MCF 10A (cell line): ENCODE measurements at regions not wholly inside any gene's neighbourhood (a gene's known extent, or its start where the extent isn't known, plus 50 kb on each side); places are given as distances from the start of the nearest gene placed in this dataset.

Experiments
- BruUV-seq: library from RNA; stranded (reverse); fragments of 400-500 nt; replicated peaks from 2 replicates; lab custom pipeline; 2021; lab: Mats Ljungman, UMichigan
- CTCF ChIA-PET: fragments of 300-600 bp; sonication (Branson Sonifier 250); formaldehyde crosslinking; extraction: SDS; loops from one replicate; lab custom pipeline; 2021; ENCODE audit warnings: antibody characterized with exemption, inconsistent platforms; lab: Yijun Ruan, JAX
- POLR2A ChIA-PET: fragments of 300-600, 350-650 bp; sonication (Branson Sonifier 250); formaldehyde crosslinking; extraction: SDS; loops from one replicate; lab custom pipeline; 2020; ENCODE audit warnings: antibody characterized with exemption, inconsistent platforms; lab: Yijun Ruan, JAX
- DNase-seq: peaks from one replicate; pipeline ENCODE4 v3.0.0-alpha.2; 2018; ENCODE audit not compliant: unreplicated experiment
- H3K27ac Mint-ChIP-seq: one replicate; pipeline ENCODE4 v1.8.0; 2022; ENCODE audit warnings: mild to moderate bottlenecking, low read depth, mixed read lengths; ENCODE audit not compliant: unreplicated experiment
- H3K27me3 Mint-ChIP-seq: one replicate; pipeline ENCODE4 v1.8.0; 2022; ENCODE audit warnings: mixed read lengths; ENCODE audit not compliant: insufficient read depth, unreplicated experiment
- H3K36me3 Mint-ChIP-seq: one replicate; pipeline ENCODE4 v1.8.0; 2022; ENCODE audit warnings: mild to moderate bottlenecking, moderate library complexity, mixed read lengths; ENCODE audit not compliant: insufficient read depth, unreplicated experiment
- H3K4me1 Mint-ChIP-seq: one replicate; pipeline ENCODE4 v1.8.0; 2022; ENCODE audit warnings: mixed read lengths; ENCODE audit not compliant: insufficient read depth, unreplicated experiment
- H3K4me3 Mint-ChIP-seq: one replicate; pipeline ENCODE4 v1.8.0; 2022; ENCODE audit warnings: mild to moderate bottlenecking, moderate library complexity, mixed read lengths; ENCODE audit not compliant: unreplicated experiment
- H3K9me3 Mint-ChIP-seq: one replicate; pipeline ENCODE4 v1.8.0; 2022; ENCODE audit warnings: mixed read lengths; ENCODE audit not compliant: unreplicated experiment
- CTCF ChIP-seq: fragments of 200-600 bp; IDR thresholded peaks from one replicate; pipeline ENCODE4 v1.8.0; 2022; ENCODE audit warnings: antibody characterized with exemption, mild to moderate bottlenecking; ENCODE audit not compliant: unreplicated experiment
- intact Hi-C: fragments of 100-400 bp; cut with micrococcal nuclease; formaldehyde crosslinking; loops from 2 replicates; pipeline ENCODE4 v1.14.1; 2022

DNA sequence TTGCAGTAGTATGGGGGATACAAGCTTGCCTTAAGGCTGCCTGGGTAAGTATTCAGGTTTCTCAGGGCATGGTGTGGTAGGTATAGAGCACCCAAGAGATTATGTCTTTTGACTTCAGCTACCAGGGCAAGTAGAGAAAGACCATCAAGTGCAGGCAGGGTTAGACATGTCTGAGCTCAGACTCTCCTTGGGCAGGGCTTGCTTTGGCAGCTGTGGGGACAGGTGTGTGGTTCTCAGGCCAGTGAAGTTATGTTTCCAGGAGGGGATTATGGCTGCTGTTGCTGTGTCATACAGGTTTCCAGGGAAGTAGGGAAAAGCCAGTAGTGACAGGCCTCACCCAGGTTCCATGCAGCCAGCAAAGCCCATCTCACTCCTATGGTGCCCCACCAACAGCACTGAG lies 1040.4 kb downstream of the FLRT2 start:
- H3K27me3 Mint-ChIP-seq = no peaks in the 10 kb centered on the region
- no peak for DNase-seq
- no peak overlapping the region for H3K27ac Mint-ChIP-seq
- CTCF ChIA-PET = interaction anchor here (0.8 kb wide), 1 partner anchor 84 kb away, joined by 3 read pairs; no protein-coding TSS in a partner anchor
- no peak overlapping the region for H3K4me3 Mint-ChIP-seq
- POLR2A ChIA-PET = no interaction called here
- no peak for TF ChIP-seq CTCF
- peaks cover 6% of the 10 kb centered on the region for H3K4me1 Mint-ChIP-seq
- no peaks in the 10 kb centered on the region for H3K9me3 Mint-ChIP-seq
- H3K36me3 Mint-ChIP-seq = no peaks in the 10 kb centered on the region
- intact Hi-C loops = no loop called here
- BruUV-seq = no TSS peak

DNA sequence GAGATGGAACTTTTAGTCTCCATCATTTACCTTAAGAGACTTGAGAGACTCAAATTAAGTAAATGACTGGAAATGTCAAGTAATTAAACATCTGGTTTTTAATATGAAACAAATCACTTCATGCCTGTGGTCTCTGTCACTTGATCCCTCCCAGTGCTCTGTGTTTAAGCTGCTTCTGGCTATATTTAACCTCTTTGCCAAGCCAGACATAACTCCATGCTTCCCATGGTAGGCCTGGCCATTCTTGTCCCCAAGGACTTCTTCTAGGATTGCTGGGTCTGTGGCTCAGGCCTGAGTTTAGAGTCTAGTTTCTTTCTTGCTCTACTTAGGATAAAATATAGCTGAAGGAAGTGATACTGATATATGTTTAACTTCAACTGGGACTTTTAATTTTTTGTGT lies 1013.6 kb downstream of the FLRT2 start:
- H3K4me1 Mint-ChIP-seq = peaks cover 5% of the 10 kb centered on the region
- H3K27me3 Mint-ChIP-seq = no peaks in the 10 kb centered on the region
- BruUV-seq = no TSS peak
- TF ChIP-seq CTCF = no peak
- H3K36me3 Mint-ChIP-seq = no peaks in the 10 kb centered on the region
- H3K9me3 Mint-ChIP-seq = peaks cover 7% of the 10 kb centered on the region
- H3K27ac Mint-ChIP-seq = no peak overlapping the region
- H3K4me3 Mint-ChIP-seq = no peak overlapping the region
- ChIA-PET POLR2A (interaction anchor here (0.6 kb wide), 1 partner anchor 19 kb away, joined by 3 read pairs; no protein-coding TSS in a partner anchor), CTCF (no interaction called here)
- no peak for DNase-seq
- intact Hi-C loops = no loop called here

- ChIA-PET POLR2A (interaction anchor here (1.0 kb wide), 1 partner anchor 9 kb away, joined by 3 read pairs; no protein-coding TSS in a partner anchor), CTCF (interaction anchor here (0.9 kb wide), 1 partner anchor 11 kb away, joined by 3 read pairs; no protein-coding TSS in a partner anchor)
- H3K4me3 Mint-ChIP-seq = no peak overlapping the region
- no TSS peak for BruUV-seq
- no peak for DNase-seq
- TF ChIP-seq CTCF = no peak
- no peak overlapping the region for H3K27ac Mint-ChIP-seq
- peaks cover 5% of the 10 kb centered on the region for H3K4me1 Mint-ChIP-seq
- H3K36me3 Mint-ChIP-seq = no peaks in the 10 kb centered on the region
- H3K27me3 Mint-ChIP-seq = no peaks in the 10 kb centered on the region
- peaks cover 7% of the 10 kb centered on the region for H3K9me3 Mint-ChIP-seq
- intact Hi-C loops = no loop called here
Observed at GRCh38 chr14:86541972-86542371, 1012.0 kb downstream of the FLRT2 start.

DNA sequence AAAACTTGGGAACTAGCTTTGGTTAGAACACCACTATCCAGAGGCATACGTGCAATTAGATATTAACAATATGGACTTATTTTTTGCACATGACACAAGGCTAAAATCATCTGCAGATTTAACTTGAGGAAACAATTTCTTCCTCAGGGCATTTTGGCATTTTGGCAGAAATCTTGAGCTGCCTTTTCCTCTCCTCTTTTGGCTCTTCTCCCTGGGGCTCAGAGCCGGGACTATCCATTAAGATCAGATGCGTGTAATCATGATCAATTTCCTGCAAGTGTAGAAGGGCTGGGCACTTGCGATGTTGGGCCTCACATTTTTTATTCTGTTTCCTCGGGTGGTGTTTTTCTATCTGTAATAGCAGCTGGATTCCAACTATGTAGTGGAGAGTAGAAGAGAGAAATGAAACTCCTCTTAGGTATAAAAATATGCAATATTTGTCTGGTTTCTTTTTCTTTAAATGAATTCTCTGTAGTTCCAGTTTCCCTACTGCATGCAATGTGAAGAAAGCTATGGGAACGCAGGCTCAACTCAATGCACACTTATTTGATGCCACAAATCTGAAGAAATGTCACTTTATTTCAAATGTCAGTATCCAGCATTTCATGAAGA lies 1010.8 kb downstream of the FLRT2 start:
- Mint-ChIP-seq H3K27ac (peak overlapping the region; percentile 21), H3K36me3 (no peaks in the 10 kb centered on the region), H3K4me3 (no peak overlapping the region), H3K27me3 (no peaks in the 10 kb centered on the region), H3K4me1 (peaks cover 5% of the 10 kb centered on the region), H3K9me3 (peaks cover 5% of the 10 kb centered on the region)
- intact Hi-C loops = no loop called here
- no peak for TF ChIP-seq CTCF
- ChIA-PET POLR2A (interaction anchor here (1.0 kb wide), 1 partner anchor 11 kb away, joined by 3 read pairs; no protein-coding TSS in a partner anchor), CTCF (interaction anchor here (0.5 to 1.3 kb wide), 3 partner anchors 13 to 503 kb away, joined by 3 to 4 read pairs (median 3); no protein-coding TSS in a partner anchor)
- no TSS peak for BruUV-seq
- DNase-seq = no peak
